ENCODE measurements at regions not wholly inside any gene's neighbourhood (a gene's known extent, or its start where the extent isn't known, plus 50 kb on each side); places are given as distances from the start of the nearest gene placed in this dataset.

GRCh38 chr10:131016556-131016955 is 295.0 kb downstream of the TCERG1L start:
- TF ChIP-seq CTCF (conservative IDR thresholded peaks at IDR 0.05 in 1 of 2, IDR thresholded peaks at IDR 0.05 in 1 of 2; ENCODE audit: extremely low read depth in 1 of 2, insufficient read depth in 1 of 2, low read depth in 1 of 2, low read length in 2 of 2) (no peak), EZH2 (IDR thresholded peaks at IDR 0.05; ENCODE audit: borderline replicate concordance, low read length) (no peak)
